ENCODE measurements at regions not wholly inside any gene's neighbourhood (a gene's known extent, or its start where the extent isn't known, plus 50 kb on each side); places are given as distances from the start of the nearest gene placed in this dataset.
A peak's percentile ranks its signal among the peaks of the same experiment; 100 is the strongest.
"Not testable (repeated sequence)": the region's sequence is repeated elsewhere in the genome, so short reads cannot be mapped to it uniquely, and the experiment has no call there.

- no peak for DNase-seq
These were observed 168.4 kb downstream of the ALG10B start for GRCh38 chr12:38484821-38485449.

GRCh38 chr12:38488866-38489265, 172.3 kb downstream of the ALG10B start:
- no peak for DNase-seq

- DNase-seq = no peak
These were observed 173.5 kb downstream of the ALG10B start for GRCh38 chr12:38490073-38490472.

- DNase-seq = no peak
These were observed 174.4 kb downstream of the ALG10B start for GRCh38 chr12:38490941-38491340.

GRCh38 chr12:38501481-38501880, 184.9 kb downstream of the ALG10B start:
- no peak for DNase-seq

- DNase-seq = no peak
These were observed 185.4 kb downstream of the ALG10B start for GRCh38 chr12:38501991-38502390.

GRCh38 chr12:38502415-38502814, 185.8 kb downstream of the ALG10B start:
- DNase-seq = no peak

- DNase-seq = no peak
These were observed 191.3 kb downstream of the ALG10B start for GRCh38 chr12:38507839-38508238.

GRCh38 chr12:38508246-38508645, 191.7 kb downstream of the ALG10B start:
- DNase-seq = no peak

GRCh38 chr12:38515912-38516311, 199.3 kb downstream of the ALG10B start:
- DNase-seq = no peak

- no peak for DNase-seq
These were observed 199.8 kb downstream of the ALG10B start for GRCh38 chr12:38516418-38516817.

GRCh38 chr12:38523920-38524319, 207.3 kb downstream of the ALG10B start:
- no peak for DNase-seq

- no peak for DNase-seq
These were observed 211.1 kb downstream of the ALG10B start for GRCh38 chr12:38527631-38528030.

- DNase-seq = no peak
These were observed 212.0 kb downstream of the ALG10B start for GRCh38 chr12:38528527-38528926.

- not testable (repeated sequence) for DNase-seq
These were observed 212.7 kb downstream of the ALG10B start for GRCh38 chr12:38529281-38529680.

- DNase-seq = peak; percentile 0
These were observed 221.7 kb downstream of the ALG10B start for GRCh38 chr12:38538319-38538718.

- DNase-seq = no peak
These were observed 223.6 kb downstream of the ALG10B start for GRCh38 chr12:38540156-38540555.

- no peak for DNase-seq
These were observed 225.3 kb downstream of the ALG10B start for GRCh38 chr12:38541849-38542248.

GRCh38 chr12:38543151-38543550, 226.6 kb downstream of the ALG10B start:
- DNase-seq = no peak

- no peak for DNase-seq
These were observed 227.9 kb downstream of the ALG10B start for GRCh38 chr12:38544330-38545066.

GRCh38 chr12:38547586-38547985, 231.0 kb downstream of the ALG10B start:
- DNase-seq = no peak

- peak; percentile 90 for DNase-seq
These were observed 239.3 kb downstream of the ALG10B start for GRCh38 chr12:38555620-38556591.

- DNase-seq = no peak
These were observed 240.1 kb downstream of the ALG10B start for GRCh38 chr12:38556647-38557046.

All from MV-4-11 (cell line).